Neural progenitor cell (in vitro differentiated cells): ENCODE measurements at regions not wholly inside any gene's neighbourhood (a gene's known extent, or its start where the extent isn't known, plus 50 kb on each side); places are given as distances from the start of the nearest gene placed in this dataset.

Experiments used
- DNase-seq: peaks from one replicate; pipeline ENCODE4 v3.0.0-alpha.2; 2016; ENCODE audit warnings: low spot score
- H2AFZ ChIP-seq: fragments of 200-600 bp; sonication (generic); replicated peaks from 2 replicates; pipeline ENCODE4 v1.6.1; 2016; ENCODE audit warnings: antibody characterized with exemption
- H3F3A ChIP-seq: fragments of 200-600 bp; sonication (generic); 2 replicates; pipeline ENCODE4 v1.6.1; 2016; ENCODE audit warnings: antibody characterized with exemption, low read depth
- H3K27ac ChIP-seq: fragments of 200-600 bp; sonication (generic); 2 replicates; pipeline ENCODE4 v1.5.1; 2016; ENCODE audit warnings: mild to moderate bottlenecking
- H3K27me3 ChIP-seq: fragments of 200-600 bp; sonication (generic); 2 replicates; pipeline ENCODE4 v1.6.1; 2016; ENCODE audit warnings: mild to moderate bottlenecking, moderate library complexity
- H3K36me3 ChIP-seq: fragments of 200-600 bp; sonication (generic); 2 replicates; pipeline ENCODE4 v1.5.1; 2016
- H3K4me1 ChIP-seq: fragments of 200-600 bp; sonication (generic); 2 replicates; pipeline ENCODE4 v1.6.1; 2016; ENCODE audit warnings: mixed run types
- H3K4me2 ChIP-seq: fragments of 200-600 bp; sonication (generic); 2 replicates; pipeline ENCODE4 v1.6.1; 2016
- H3K4me3 ChIP-seq: fragments of 200-600 bp; sonication (generic); 2 replicates; pipeline ENCODE4 v1.5.1; 2016
- H3K79me2 ChIP-seq: fragments of 200-600 bp; sonication (generic); 2 replicates; pipeline ENCODE4 v1.6.1; 2016; ENCODE audit warnings: low read depth
- H3K9ac ChIP-seq: fragments of 200-600 bp; sonication (generic); 2 replicates; pipeline ENCODE4 v1.6.1; 2016
- H3K9me3 ChIP-seq: fragments of 200-600 bp; sonication (generic); 2 replicates; pipeline ENCODE4 v1.5.1; 2016; ENCODE audit warnings: low read depth
- H4K20me1 ChIP-seq: fragments of 200-600 bp; sonication (generic); 2 replicates; pipeline ENCODE4 v1.6.1; 2016; ENCODE audit warnings: low read depth
- H3K27ac Mint-ChIP-seq: 3 replicates; pipeline ENCODE4 v1.8.0; 2021; ENCODE audit warnings: mixed read lengths
- H3K27me3 Mint-ChIP-seq: 2 replicates; pipeline ENCODE4 v1.8.0; 2022; ENCODE audit warnings: low read depth, mild to moderate bottlenecking, inconsistent platforms, moderate library complexity, mixed read lengths; ENCODE audit not compliant: insufficient read depth
- H3K36me3 Mint-ChIP-seq: 3 replicates; pipeline ENCODE4 v1.8.0; 2021; ENCODE audit warnings: mixed read lengths
- H3K4me1 Mint-ChIP-seq: 3 replicates; pipeline ENCODE4 v1.8.0; 2021; ENCODE audit warnings: mixed read lengths
- H3K4me3 Mint-ChIP-seq: 3 replicates; pipeline ENCODE4 v1.8.0; 2021; ENCODE audit warnings: mild to moderate bottlenecking, moderate library complexity, mixed read lengths
- H3K9me3 Mint-ChIP-seq: 3 replicates; pipeline ENCODE4 v1.8.0; 2020; ENCODE audit warnings: mixed read lengths
- CTCF ChIP-seq: fragments of 200-600 bp; sonication (generic); IDR thresholded peaks from 2 replicates; pipeline ENCODE4 v1.5.1; 2017; ENCODE audit warnings: antibody characterized with exemption, mild to moderate bottlenecking
- EZH2 ChIP-seq: fragments of 200-600 bp; sonication (generic); IDR thresholded peaks from 2 replicates; pipeline ENCODE4 v1.6.1; 2017; ENCODE audit warnings: antibody characterized with exemption, mild to moderate bottlenecking, moderate library complexity
- EZH2phosphoT487 ChIP-seq: fragments of 200-600 bp; sonication (generic); IDR thresholded peaks from 2 replicates; pipeline ENCODE4 v1.6.1; 2017; ENCODE audit warnings: antibody characterized with exemption

GRCh38 chr18:65230311-65230710 is 520.5 kb upstream of the CDH7 start:
- no peaks in the 10 kb centered on the region for H3F3A ChIP-seq
- TF ChIP-seq EZH2 (no peak), EZH2phosphoT487 (no peak), CTCF (no peak)
- H3K4me1 ChIP-seq = no peaks in the 10 kb centered on the region
- H3K4me3 ChIP-seq = no peak overlapping the region
- H3K27ac ChIP-seq = no peak overlapping the region
- no peaks in the 10 kb centered on the region for H4K20me1 ChIP-seq
- Mint-ChIP-seq H3K36me3 (no peaks in the 10 kb centered on the region), H3K9me3 (no peaks in the 10 kb centered on the region), H3K4me1 (peaks cover 12% of the 10 kb centered on the region), H3K27me3 (peaks cover 3% of the 10 kb centered on the region), H3K4me3 (no peak overlapping the region), H3K27ac (no peak overlapping the region)
- H3K9me3 ChIP-seq = no peaks in the 10 kb centered on the region
- H2AFZ ChIP-seq = no peak overlapping the region
- no peak overlapping the region for H3K4me2 ChIP-seq
- no peaks in the 10 kb centered on the region for H3K36me3 ChIP-seq
- H3K79me2 ChIP-seq = no peaks in the 10 kb centered on the region
- no peak overlapping the region for H3K9ac ChIP-seq
- DNase-seq = no peak
- H3K27me3 ChIP-seq = no peaks in the 10 kb centered on the region

GRCh38 chr18:65227970-65228369 is 522.8 kb upstream of the CDH7 start:
- H3K79me2 ChIP-seq = no peaks in the 10 kb centered on the region
- TF ChIP-seq EZH2 (no peak), CTCF (peak; percentile 34)
- H2AFZ ChIP-seq = peak overlapping the region; percentile 68
- no peaks in the 10 kb centered on the region for H4K20me1 ChIP-seq
- peaks cover 12% of the 10 kb centered on the region for H3K4me1 Mint-ChIP-seq
- no peaks in the 10 kb centered on the region for H3K27me3 ChIP-seq
- no peak overlapping the region for H3K4me3 Mint-ChIP-seq
- H3K36me3 ChIP-seq = no peaks in the 10 kb centered on the region
- H3K4me1 ChIP-seq = no peaks in the 10 kb centered on the region
- H3K4me2 ChIP-seq = no peak overlapping the region
- no peak overlapping the region for H3K9ac ChIP-seq
- H3K4me3 ChIP-seq = no peak overlapping the region
- peaks cover 3% of the 10 kb centered on the region for H3K27me3 Mint-ChIP-seq
- peak; percentile 10 for DNase-seq
- H3K9me3 ChIP-seq = no peaks in the 10 kb centered on the region
- H3K9me3 Mint-ChIP-seq = no peaks in the 10 kb centered on the region
- H3K27ac Mint-ChIP-seq = no peak overlapping the region
- H3K27ac ChIP-seq = no peak overlapping the region
- H3F3A ChIP-seq = no peaks in the 10 kb centered on the region
- no peaks in the 10 kb centered on the region for H3K36me3 Mint-ChIP-seq

GRCh38 chr18:65221736-65222135 is 529.1 kb upstream of the CDH7 start:
- Mint-ChIP-seq H3K9me3 (no peaks in the 10 kb centered on the region), H3K4me1 (peaks cover 3% of the 10 kb centered on the region), H3K27ac (no peak overlapping the region), H3K27me3 (no peaks in the 10 kb centered on the region), H3K36me3 (no peaks in the 10 kb centered on the region), H3K4me3 (no peak overlapping the region)
- no peak overlapping the region for H3K4me3 ChIP-seq
- H2AFZ ChIP-seq = no peak overlapping the region
- DNase-seq = no peak
- no peaks in the 10 kb centered on the region for H3F3A ChIP-seq
- H3K4me1 ChIP-seq = no peaks in the 10 kb centered on the region
- H3K36me3 ChIP-seq = no peaks in the 10 kb centered on the region
- H3K4me2 ChIP-seq = no peak overlapping the region
- no peaks in the 10 kb centered on the region for H3K79me2 ChIP-seq
- H3K27ac ChIP-seq = no peak overlapping the region
- H3K27me3 ChIP-seq = no peaks in the 10 kb centered on the region
- no peaks in the 10 kb centered on the region for H3K9me3 ChIP-seq
- TF ChIP-seq CTCF = no peak
- no peak for TF ChIP-seq EZH2
- TF ChIP-seq EZH2phosphoT487 = no peak
- H4K20me1 ChIP-seq = no peaks in the 10 kb centered on the region
- H3K9ac ChIP-seq = no peak overlapping the region

- Histone ChIP-seq H3K4me3 (no peak overlapping the region), H3K4me1 (no peaks in the 10 kb centered on the region), H3K79me2 (no peaks in the 10 kb centered on the region), H3K9me3 (no peaks in the 10 kb centered on the region), H4K20me1 (no peaks in the 10 kb centered on the region), H2AFZ (no peak overlapping the region), H3K27me3 (no peaks in the 10 kb centered on the region), H3K27ac (no peak overlapping the region), H3K4me2 (no peak overlapping the region), H3F3A (no peaks in the 10 kb centered on the region), H3K9ac (no peak overlapping the region), H3K36me3 (no peaks in the 10 kb centered on the region)
- Mint-ChIP-seq H3K4me1 (peaks cover 3% of the 10 kb centered on the region), H3K27ac (no peak overlapping the region), H3K4me3 (no peak overlapping the region), H3K27me3 (no peaks in the 10 kb centered on the region), H3K9me3 (no peaks in the 10 kb centered on the region), H3K36me3 (no peaks in the 10 kb centered on the region)
- TF ChIP-seq CTCF (no peak), EZH2phosphoT487 (no peak)
- no peak for DNase-seq
These were observed 529.7 kb upstream of the CDH7 start for GRCh38 chr18:65221115-65221514.
